Fibroblast of lung (primary cell): ENCODE measurements at regions not wholly inside any gene's neighbourhood (a gene's known extent, or its start where the extent isn't known, plus 50 kb on each side); places are given as distances from the start of the nearest gene placed in this dataset.

Experiments
- DNase-seq, 2 donors: peaks; one replicate each; pipeline versions ENCODE4 v3.0.0 to v3.0.0-alpha.2; 2010; ENCODE audit warnings: low read depth in 2 of 2
- H2AFZ ChIP-seq: 2 replicates; pipeline ENCODE4 v1.5.1; 2012; ENCODE audit warnings: low read length, control low read depth, inconsistent platforms
- H3K27ac ChIP-seq: 2 replicates; pipeline ENCODE4 v1.5.1; 2011; ENCODE audit warnings: low read length, control low read depth; ENCODE audit not compliant: insufficient read depth
- H3K27me3 ChIP-seq: 2 replicates; pipeline ENCODE4 v1.5.1; 2011; ENCODE audit warnings: mild to moderate bottlenecking, low read length; ENCODE audit not compliant: control insufficient read depth, insufficient read depth
- H3K36me3 ChIP-seq: 2 replicates; pipeline ENCODE4 v1.5.1; 2011; ENCODE audit warnings: low read length; ENCODE audit not compliant: control insufficient read depth, insufficient read depth
- H3K4me1 ChIP-seq: 2 replicates; pipeline ENCODE4 v1.5.1; 2011; ENCODE audit warnings: low read length; ENCODE audit not compliant: control insufficient read depth, insufficient read depth; ENCODE audit errors: extremely low read depth
- H3K4me2 ChIP-seq: 2 replicates; pipeline ENCODE4 v1.5.1; 2011; ENCODE audit warnings: low read length, control low read depth; ENCODE audit not compliant: insufficient read depth; ENCODE audit errors: extremely low read depth
- H3K4me3 ChIP-seq, 4 experiments: fragments of 200-600 bp in 1 of 4; sonication (generic) in 1 of 4; replicated peaks in 1 of 4; 2 replicates each; pipeline ENCODE4 v1.5.1; 2011 to 2016; ENCODE audit warnings: low read length in 4 of 4, low read depth in 3 of 4, mild to moderate bottlenecking in 3 of 4, control low read depth in 2 of 4, inconsistent platforms in 1 of 4, mixed read lengths in 1 of 4; ENCODE audit not compliant: insufficient read depth in 1 of 4; ENCODE audit errors: control extremely low read depth in 1 of 4
- H3K79me2 ChIP-seq: 2 replicates; pipeline ENCODE4 v1.5.1; 2012; ENCODE audit warnings: mild to moderate bottlenecking, low read length, inconsistent platforms; ENCODE audit not compliant: control insufficient read depth, insufficient read depth
- H3K9ac ChIP-seq: 2 replicates; pipeline ENCODE4 v1.5.1; 2011; ENCODE audit warnings: mild to moderate bottlenecking, low read length, control low read depth; ENCODE audit not compliant: insufficient read depth
- H3K9me3 ChIP-seq: 2 replicates; pipeline ENCODE4 v1.5.1; 2012; ENCODE audit warnings: low read depth, low read length; ENCODE audit not compliant: control insufficient read depth, insufficient read depth
- H4K20me1 ChIP-seq: 2 replicates; pipeline ENCODE4 v1.5.1; 2011; ENCODE audit warnings: low read length; ENCODE audit not compliant: control insufficient read depth, insufficient read depth; ENCODE audit errors: extremely low read depth
- EZH2 ChIP-seq: IDR thresholded peaks from 2 replicates; pipeline ENCODE4 v1.5.1; 2012; ENCODE audit warnings: low read length, control low read depth, mild to moderate bottlenecking; ENCODE audit errors: missing control alignments
- TF ChIP-seq, protein P1 (sequence below), 2 donors: IDR thresholded peaks in 1 of 2; conservative IDR thresholded peaks in 1 of 2; 1 replicate in 1 of 2; 2 replicates in 1 of 2; pipeline ENCODE4 v1.5.1; 2011 to 2012; ENCODE audit warnings: low read length in 2 of 2, control low read depth in 1 of 2, inconsistent platforms in 1 of 2, low read depth in 1 of 2, mild to moderate bottlenecking in 1 of 2

DNA sequence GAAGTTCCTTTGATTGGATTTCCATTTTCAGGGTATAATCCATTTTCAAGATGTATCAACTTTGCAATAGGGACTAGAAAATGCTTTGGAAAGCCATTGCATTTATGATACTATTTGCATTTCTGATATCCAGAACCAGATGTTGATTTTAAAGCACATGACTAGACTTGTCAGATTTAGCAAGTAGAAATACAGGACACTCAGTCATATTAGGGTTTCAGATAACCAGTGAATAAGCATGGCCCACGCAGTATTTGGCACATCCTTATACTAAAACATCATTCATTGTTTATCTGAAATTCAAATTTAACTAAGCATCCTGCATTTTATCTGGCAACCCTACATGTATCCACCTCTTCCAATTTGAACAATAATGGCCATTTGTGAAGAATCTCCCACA lies 113.3 kb upstream of the DPT start:
- Histone ChIP-seq H3K79me2 (no peaks in the 10 kb centered on the region), H2AFZ (no peak overlapping the region), H4K20me1 (no peaks in the 10 kb centered on the region), H3K27me3 (no peaks in the 10 kb centered on the region), H3K4me3 (no peak overlapping the region), H3K4me2 (no peak overlapping the region), H3K36me3 (no peaks in the 10 kb centered on the region), H3K27ac (no peak overlapping the region), H3K9me3 (no peaks in the 10 kb centered on the region), H3K4me1 (no peaks in the 10 kb centered on the region), H3K9ac (no peak overlapping the region)
- DNase-seq = no peak
- TF ChIP-seq EZH2 = no peak
- TF ChIP-seq, protein P1, sequence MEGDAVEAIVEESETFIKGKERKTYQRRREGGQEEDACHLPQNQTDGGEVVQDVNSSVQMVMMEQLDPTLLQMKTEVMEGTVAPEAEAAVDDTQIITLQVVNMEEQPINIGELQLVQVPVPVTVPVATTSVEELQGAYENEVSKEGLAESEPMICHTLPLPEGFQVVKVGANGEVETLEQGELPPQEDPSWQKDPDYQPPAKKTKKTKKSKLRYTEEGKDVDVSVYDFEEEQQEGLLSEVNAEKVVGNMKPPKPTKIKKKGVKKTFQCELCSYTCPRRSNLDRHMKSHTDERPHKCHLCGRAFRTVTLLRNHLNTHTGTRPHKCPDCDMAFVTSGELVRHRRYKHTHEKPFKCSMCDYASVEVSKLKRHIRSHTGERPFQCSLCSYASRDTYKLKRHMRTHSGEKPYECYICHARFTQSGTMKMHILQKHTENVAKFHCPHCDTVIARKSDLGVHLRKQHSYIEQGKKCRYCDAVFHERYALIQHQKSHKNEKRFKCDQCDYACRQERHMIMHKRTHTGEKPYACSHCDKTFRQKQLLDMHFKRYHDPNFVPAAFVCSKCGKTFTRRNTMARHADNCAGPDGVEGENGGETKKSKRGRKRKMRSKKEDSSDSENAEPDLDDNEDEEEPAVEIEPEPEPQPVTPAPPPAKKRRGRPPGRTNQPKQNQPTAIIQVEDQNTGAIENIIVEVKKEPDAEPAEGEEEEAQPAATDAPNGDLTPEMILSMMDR (conservative IDR thresholded peaks at IDR 0.05 in 1 of 2, IDR thresholded peaks at IDR 0.05 in 1 of 2; ENCODE audit: low read depth in 1 of 2, low read length in 2 of 2) = no peak

DNA sequence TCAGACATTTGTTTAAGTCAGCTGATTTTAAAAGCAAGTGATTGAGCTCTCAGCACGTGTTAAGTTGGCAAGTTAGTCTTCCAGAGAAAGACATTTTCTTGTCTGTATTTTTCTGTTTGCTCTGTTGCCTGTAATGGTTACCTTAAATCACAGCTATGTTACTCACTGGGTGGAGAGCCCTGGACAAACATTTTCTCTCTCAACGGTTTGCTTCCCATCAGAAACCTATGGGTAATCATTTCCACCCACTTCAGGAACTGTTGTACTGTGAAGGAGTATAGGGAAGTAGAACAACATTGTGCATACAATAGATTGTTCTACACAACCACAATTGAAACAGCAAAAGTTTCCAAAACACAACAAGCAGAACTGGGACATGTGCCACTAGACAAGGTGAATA lies 113.9 kb upstream of the DPT start:
- H3K27ac ChIP-seq = no peak overlapping the region
- no peaks in the 10 kb centered on the region for H3K27me3 ChIP-seq
- no peak overlapping the region for H2AFZ ChIP-seq
- H3K4me3 ChIP-seq = no peak overlapping the region
- H4K20me1 ChIP-seq = no peaks in the 10 kb centered on the region
- no peaks in the 10 kb centered on the region for H3K79me2 ChIP-seq
- TF ChIP-seq, protein P1 (conservative IDR thresholded peaks at IDR 0.05 in 1 of 2, IDR thresholded peaks at IDR 0.05 in 1 of 2; ENCODE audit: low read depth in 1 of 2, low read length in 2 of 2) = no peak
- TF ChIP-seq EZH2 = no peak
- H3K4me2 ChIP-seq = no peak overlapping the region
- DNase-seq = no peak
- H3K36me3 ChIP-seq = no peaks in the 10 kb centered on the region
- H3K9ac ChIP-seq = no peak overlapping the region
- no peaks in the 10 kb centered on the region for H3K9me3 ChIP-seq
- H3K4me1 ChIP-seq = no peaks in the 10 kb centered on the region

DNA sequence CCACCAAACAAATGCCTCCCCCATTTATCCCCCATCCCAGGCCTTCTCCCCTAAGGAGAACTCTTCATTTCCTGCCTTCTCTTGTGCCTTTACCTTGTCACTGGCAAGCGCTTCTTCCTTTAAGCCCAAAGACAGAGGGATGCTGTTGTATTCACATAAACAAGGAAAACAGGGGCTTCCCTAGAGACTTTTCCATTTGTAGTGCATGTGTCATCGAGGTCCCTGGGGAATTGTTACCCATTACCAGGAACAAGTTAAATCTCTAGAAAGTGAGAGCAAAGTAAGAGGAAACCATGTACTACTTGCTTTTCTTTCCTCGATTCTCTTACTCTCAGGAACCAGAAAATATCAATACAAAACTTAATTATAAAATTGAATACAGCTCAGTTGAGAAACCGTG lies 114.4 kb upstream of the DPT start:
- TF ChIP-seq, protein P1 (conservative IDR thresholded peaks at IDR 0.05 in 1 of 2, IDR thresholded peaks at IDR 0.05 in 1 of 2; ENCODE audit: low read depth in 1 of 2, low read length in 2 of 2) = no peak
- TF ChIP-seq EZH2 = no peak
- Histone ChIP-seq H3K4me1 (no peaks in the 10 kb centered on the region), H3K4me3 (no peak overlapping the region), H3K27me3 (peaks cover 2% of the 10 kb centered on the region), H3K9me3 (no peaks in the 10 kb centered on the region), H4K20me1 (no peaks in the 10 kb centered on the region), H3K36me3 (no peaks in the 10 kb centered on the region), H2AFZ (no peak overlapping the region), H3K4me2 (no peak overlapping the region), H3K79me2 (no peaks in the 10 kb centered on the region), H3K9ac (no peak overlapping the region), H3K27ac (no peak overlapping the region)
- no peak for DNase-seq
